ENCODE measurements at regions not wholly inside any gene's neighbourhood (a gene's known extent, or its start where the extent isn't known, plus 50 kb on each side); places are given as distances from the start of the nearest gene placed in this dataset.

DNA sequence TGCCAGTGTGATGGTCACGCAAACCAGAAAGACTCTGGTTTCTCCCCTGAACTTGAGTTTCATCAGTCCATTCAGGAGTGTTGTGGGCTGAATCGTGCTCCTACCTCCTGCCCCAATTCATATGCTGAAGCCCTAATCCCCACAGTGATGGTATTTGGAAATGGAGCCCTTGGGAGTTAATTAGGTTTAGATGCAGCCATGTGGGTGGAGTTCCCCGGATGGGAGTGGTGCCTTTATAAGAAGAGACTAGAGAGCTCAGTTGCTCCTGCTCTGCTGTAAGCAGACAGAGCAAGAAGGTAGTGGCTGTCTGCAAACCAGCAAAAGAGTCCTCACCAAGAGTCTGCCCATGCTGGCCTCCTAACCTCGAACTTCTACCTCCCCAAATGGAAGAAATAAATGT lies 160.3 kb upstream of the DYNLRB2 start:
- Mint-ChIP-seq H3K27ac (ENCODE audit: unreplicated experiment) (no peak overlapping the region), H3K4me1 (ENCODE audit: unreplicated experiment) (no peaks in the 10 kb centered on the region), H3K9me3 (ENCODE audit: unreplicated experiment) (no peaks in the 10 kb centered on the region), H3K4me3 (ENCODE audit: unreplicated experiment) (no peak overlapping the region), H3K27me3 (ENCODE audit: unreplicated experiment) (no peaks in the 10 kb centered on the region), H3K36me3 (ENCODE audit: low read depth, unreplicated experiment) (no peaks in the 10 kb centered on the region)
- TF ChIP-seq, protein P1, sequence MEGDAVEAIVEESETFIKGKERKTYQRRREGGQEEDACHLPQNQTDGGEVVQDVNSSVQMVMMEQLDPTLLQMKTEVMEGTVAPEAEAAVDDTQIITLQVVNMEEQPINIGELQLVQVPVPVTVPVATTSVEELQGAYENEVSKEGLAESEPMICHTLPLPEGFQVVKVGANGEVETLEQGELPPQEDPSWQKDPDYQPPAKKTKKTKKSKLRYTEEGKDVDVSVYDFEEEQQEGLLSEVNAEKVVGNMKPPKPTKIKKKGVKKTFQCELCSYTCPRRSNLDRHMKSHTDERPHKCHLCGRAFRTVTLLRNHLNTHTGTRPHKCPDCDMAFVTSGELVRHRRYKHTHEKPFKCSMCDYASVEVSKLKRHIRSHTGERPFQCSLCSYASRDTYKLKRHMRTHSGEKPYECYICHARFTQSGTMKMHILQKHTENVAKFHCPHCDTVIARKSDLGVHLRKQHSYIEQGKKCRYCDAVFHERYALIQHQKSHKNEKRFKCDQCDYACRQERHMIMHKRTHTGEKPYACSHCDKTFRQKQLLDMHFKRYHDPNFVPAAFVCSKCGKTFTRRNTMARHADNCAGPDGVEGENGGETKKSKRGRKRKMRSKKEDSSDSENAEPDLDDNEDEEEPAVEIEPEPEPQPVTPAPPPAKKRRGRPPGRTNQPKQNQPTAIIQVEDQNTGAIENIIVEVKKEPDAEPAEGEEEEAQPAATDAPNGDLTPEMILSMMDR (IDR thresholded peaks at IDR 0.05; ENCODE audit: unreplicated experiment): no peak
- DNase-seq (ENCODE audit: low spot score): no peak

DNA sequence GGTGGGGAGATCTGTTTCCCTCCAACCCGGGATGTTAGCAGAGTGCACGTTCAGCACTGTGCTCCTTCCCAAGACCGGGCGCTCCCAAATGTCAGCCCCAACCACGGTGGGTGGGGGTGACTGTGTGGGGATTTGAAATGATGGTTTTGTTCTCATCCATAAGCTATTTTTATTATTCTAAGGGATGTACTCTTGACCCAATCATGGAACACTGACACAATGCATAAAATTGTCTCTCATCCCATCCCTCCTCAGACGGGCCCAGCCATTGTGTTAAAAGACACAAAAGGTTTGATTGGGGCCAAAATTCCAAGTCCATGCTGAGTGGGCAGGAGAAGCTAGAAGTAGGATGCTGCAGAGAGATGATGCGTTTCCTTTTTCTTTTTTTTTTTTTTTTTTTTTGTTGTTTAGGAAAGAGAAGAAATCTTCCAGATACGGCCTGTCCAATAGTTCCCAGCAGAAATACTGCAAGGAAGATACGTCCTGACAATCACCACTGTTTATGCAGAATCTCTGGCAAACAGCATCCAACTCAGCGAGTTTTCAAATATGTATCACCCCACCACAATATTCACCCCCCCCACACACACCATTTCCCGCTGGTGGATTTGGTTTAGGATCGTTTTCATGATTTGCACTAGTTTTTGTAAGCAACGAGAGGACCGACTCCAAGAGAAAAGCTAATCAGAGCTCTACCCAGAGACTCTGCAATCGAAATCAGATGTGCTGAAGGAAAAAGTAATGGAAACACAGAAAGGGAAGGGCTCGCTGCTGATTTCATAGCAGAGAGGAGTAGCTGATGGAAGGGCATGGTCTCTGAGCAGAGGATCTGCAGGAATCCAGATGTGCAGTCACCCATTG lies 163.5 kb upstream of the DYNLRB2 start:
- Mint-ChIP-seq H3K36me3 (ENCODE audit: low read depth, unreplicated experiment) (peaks cover 3% of the 10 kb centered on the region), H3K4me1 (ENCODE audit: unreplicated experiment) (no peaks in the 10 kb centered on the region), H3K9me3 (ENCODE audit: unreplicated experiment) (peaks cover 4% of the 10 kb centered on the region), H3K27me3 (ENCODE audit: unreplicated experiment) (peaks cover 1% of the 10 kb centered on the region), H3K4me3 (ENCODE audit: unreplicated experiment) (no peak overlapping the region), H3K27ac (ENCODE audit: unreplicated experiment) (no peak overlapping the region)
- no peak for DNase-seq (ENCODE audit: low spot score)
- TF ChIP-seq, protein P1 (IDR thresholded peaks at IDR 0.05; ENCODE audit: unreplicated experiment): no peak

DNA sequence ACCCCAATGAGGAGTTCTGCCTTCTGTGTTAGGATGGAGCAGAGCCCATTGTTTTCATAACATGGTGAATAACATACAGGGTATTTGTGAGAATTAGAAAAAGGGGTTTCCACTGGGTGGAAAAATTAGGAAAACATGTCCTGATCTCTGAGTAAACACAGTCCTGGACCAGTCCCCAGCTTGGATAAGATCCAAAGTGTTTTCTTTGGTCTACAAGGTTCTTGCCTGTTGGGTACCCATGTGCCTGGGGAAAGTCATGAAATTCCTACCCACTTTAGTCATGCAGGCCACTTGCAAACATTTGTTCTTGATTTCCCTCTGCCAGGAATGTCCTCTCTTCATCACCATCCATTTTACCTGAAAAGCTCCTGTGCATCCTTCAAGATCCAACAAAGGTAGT lies 164.8 kb upstream of the DYNLRB2 start:
- Mint-ChIP-seq H3K4me3 (ENCODE audit: unreplicated experiment) (no peak overlapping the region), H3K9me3 (ENCODE audit: unreplicated experiment) (peaks cover 4% of the 10 kb centered on the region), H3K27me3 (ENCODE audit: unreplicated experiment) (peaks cover 1% of the 10 kb centered on the region), H3K4me1 (ENCODE audit: unreplicated experiment) (no peaks in the 10 kb centered on the region), H3K27ac (ENCODE audit: unreplicated experiment) (no peak overlapping the region), H3K36me3 (ENCODE audit: low read depth, unreplicated experiment) (peaks cover 3% of the 10 kb centered on the region)
- TF ChIP-seq, protein P1 (IDR thresholded peaks at IDR 0.05; ENCODE audit: unreplicated experiment): no peak
- DNase-seq (ENCODE audit: low spot score): no peak

DNA sequence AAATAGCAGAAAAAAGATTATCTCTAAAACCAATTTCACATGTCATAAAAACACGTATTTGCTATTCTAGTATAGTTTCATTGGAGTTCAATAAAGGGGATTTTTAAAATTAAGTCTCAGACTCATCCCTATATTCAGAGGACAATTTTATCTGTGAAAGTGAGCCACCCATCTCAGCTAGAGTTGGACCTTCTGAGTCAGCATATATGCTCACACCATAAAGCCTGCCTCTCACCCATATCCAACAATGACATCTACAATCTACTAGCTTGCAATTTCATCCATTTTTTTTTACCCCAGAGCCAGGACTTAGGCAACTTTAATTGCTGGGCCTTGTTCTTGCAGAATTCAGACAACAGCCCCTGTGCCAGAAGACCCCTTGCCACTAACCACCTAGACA lies 165.3 kb upstream of the DYNLRB2 start:
- Mint-ChIP-seq H3K4me1 (ENCODE audit: unreplicated experiment) (no peaks in the 10 kb centered on the region), H3K27me3 (ENCODE audit: unreplicated experiment) (peaks cover 1% of the 10 kb centered on the region), H3K27ac (ENCODE audit: unreplicated experiment) (no peak overlapping the region), H3K4me3 (ENCODE audit: unreplicated experiment) (no peak overlapping the region), H3K36me3 (ENCODE audit: low read depth, unreplicated experiment) (peaks cover 3% of the 10 kb centered on the region), H3K9me3 (ENCODE audit: unreplicated experiment) (peaks cover 4% of the 10 kb centered on the region)
- TF ChIP-seq, protein P1 (IDR thresholded peaks at IDR 0.05; ENCODE audit: unreplicated experiment): no peak
- no peak for DNase-seq (ENCODE audit: low spot score)

DNA sequence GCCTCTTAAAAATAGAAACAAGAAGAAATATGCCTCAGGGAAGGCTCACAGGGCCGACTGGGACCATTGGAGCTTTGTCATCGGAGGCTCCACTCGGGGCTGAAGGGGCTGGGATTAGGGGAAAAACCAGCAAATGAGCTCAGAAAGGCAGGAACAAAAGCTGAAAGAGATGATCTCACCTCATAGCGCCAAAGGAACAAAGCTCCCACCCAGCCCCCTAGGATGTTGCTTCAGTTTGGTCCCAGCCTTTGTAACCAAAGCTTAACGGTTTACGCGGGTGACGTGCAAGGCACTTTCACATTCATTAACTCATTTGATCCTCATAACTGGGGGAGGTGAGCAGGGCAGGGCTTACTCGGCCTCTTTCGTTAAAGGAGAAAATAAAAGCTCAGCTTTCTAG lies 168.5 kb upstream of the DYNLRB2 start:
- Mint-ChIP-seq H3K27ac (ENCODE audit: unreplicated experiment) (no peak overlapping the region), H3K36me3 (ENCODE audit: low read depth, unreplicated experiment) (peaks cover 3% of the 10 kb centered on the region), H3K4me1 (ENCODE audit: unreplicated experiment) (no peaks in the 10 kb centered on the region), H3K9me3 (ENCODE audit: unreplicated experiment) (peaks cover 4% of the 10 kb centered on the region), H3K4me3 (ENCODE audit: unreplicated experiment) (no peak overlapping the region), H3K27me3 (ENCODE audit: unreplicated experiment) (peaks cover 1% of the 10 kb centered on the region)
- TF ChIP-seq, protein P1 (IDR thresholded peaks at IDR 0.05; ENCODE audit: unreplicated experiment): no peak
- no peak for DNase-seq (ENCODE audit: low spot score)

Measured in endothelial cell (in vitro differentiated cells).